Activated CD8-positive, alpha-beta memory T cell treated with anti-CD3 and anti-CD28 coated beads, Interleukin-2, amount 50 U/mL, for 1 hour (primary cell): ENCODE measurements at regions not wholly inside any gene's neighbourhood (a gene's known extent, or its start where the extent isn't known, plus 50 kb on each side); places are given as distances from the start of the nearest gene placed in this dataset.

Source experiments
- DNase-seq: peaks from one replicate; pipeline ENCODE4 v3.0.0-alpha.2; 2020; ENCODE audit errors: extremely low read depth

DNA sequence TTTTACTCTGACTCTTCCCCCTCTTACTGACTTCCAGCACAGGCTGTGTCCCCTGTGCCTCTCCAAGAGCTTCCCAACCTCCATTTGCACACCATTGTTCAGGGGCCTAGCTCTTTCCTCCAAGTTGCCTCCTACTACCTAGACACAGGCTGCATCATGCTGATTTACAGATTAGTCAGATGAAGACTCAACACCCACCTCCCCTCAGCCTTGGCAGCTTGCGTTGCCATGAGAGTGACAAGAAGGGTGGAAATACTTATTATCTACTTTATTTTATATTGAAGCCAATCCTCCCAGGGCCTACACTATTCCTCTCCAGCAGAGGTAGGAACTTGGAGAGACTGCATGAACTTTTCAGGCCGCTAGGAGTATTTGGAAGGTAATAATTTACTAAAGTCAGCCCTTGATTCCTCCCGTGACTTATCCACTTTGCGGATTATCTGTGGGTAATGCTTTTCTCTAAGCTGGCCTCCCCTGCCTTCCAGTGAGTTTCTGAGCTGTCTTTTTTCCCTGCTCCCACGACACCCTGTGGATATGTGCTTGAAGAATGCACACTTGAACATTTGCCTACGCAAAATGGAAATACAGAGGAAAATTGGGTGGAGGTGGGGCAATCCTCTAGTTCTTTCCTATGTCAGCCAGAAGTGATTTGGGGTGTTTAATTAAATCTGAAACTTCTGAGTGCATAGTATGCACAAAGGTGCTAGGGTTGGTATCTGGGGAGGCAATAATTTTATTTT, 74.1 kb upstream of the TMEM164 start:
- no peak for DNase-seq

DNA sequence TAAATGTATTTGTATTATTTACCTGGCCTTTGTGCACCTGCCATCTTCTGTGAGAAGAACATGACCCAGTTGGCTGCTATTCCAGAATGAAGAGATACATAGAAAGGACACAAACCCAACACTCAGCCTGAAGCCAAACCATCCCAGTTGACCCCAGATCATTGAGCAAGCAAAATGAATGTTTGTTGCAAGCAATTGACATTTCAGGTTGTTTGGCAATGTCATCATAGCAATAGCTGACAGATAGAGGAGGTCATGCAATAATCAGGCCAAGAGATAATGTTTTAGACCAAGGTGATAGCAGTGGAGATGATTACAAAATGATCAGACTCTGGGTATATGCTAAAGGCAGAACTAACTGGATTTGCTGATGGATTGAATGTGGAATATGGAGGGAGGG, 71.2 kb upstream of the TMEM164 start:
- no peak for DNase-seq

DNA sequence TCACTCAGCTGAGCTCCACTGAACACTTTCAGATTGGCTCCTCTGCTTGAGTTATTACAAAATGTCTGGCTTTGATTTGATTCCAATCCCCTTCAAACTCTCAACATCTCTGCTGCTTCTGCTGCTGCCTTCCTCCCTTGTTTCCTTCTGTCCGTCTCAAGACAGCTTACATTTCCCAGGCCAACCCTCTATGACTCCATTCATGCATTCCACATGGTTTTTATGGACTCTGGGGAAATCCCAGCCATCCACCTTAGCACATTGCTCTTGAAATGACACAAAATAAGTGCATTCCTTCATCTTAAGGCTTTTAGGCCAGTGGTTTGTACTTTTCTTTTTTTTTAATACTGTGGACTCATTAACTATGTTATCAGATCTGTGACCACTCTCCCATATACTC, 68.5 kb upstream of the TMEM164 start:
- no peak for DNase-seq

DNA sequence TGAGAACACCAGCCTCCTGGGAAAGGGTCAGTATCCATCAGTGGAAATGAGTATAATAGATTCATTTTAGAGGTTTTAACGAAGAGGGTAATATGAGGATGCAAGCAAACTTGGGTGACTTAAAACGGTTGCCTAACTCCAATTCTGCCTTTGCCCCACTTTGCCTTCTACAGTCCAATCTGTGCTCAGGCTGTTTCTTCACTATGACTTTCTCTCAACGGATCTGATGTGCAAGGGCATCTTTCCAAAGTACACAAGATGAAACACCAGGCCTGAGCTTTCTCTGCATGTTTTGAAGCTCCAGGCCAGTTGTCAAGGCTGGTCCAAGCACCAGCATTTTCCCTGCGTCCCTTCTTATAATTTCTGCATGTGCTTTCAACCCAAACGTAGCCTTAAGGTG, 68.0 kb upstream of the TMEM164 start:
- no peak for DNase-seq

DNA sequence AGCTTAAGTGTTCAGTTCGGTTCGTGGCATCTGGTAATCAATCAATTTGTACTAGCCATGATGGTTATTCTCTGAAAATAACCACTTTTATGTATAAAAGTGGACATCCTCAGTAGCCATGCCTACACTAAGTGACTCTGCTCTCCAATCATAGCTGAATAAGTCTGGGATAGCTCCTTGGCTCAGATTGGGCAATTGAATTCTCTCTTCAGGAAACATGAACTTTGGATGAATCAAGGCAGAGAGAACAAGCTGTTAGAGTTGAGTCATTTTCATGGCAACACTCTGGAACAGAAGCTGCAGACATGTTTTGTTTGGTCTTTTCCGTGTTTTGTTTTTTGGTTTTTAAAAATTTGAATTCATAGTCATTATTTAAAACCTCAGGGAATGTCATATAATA, 66.8 kb upstream of the TMEM164 start:
- DNase-seq = no peak

DNA sequence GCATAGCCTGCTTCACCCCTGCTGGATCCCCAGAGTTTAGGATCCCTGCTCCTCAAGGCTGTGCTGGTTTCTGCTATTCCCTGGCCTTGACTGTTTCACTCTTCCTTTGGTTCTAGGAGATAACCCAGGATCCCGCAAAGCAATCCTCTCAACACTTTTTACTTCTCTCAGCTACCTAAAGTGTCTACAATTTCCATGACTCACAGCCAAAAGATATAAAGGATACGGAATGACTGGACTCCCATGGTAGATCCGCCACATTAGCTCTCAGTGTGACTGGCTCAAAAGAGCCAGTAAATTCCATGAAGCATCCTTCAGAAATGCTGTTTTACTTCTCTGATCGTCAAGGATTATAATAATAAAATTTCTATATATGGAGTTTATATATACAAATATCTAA, 66.3 kb upstream of the TMEM164 start:
- DNase-seq = no peak

DNA sequence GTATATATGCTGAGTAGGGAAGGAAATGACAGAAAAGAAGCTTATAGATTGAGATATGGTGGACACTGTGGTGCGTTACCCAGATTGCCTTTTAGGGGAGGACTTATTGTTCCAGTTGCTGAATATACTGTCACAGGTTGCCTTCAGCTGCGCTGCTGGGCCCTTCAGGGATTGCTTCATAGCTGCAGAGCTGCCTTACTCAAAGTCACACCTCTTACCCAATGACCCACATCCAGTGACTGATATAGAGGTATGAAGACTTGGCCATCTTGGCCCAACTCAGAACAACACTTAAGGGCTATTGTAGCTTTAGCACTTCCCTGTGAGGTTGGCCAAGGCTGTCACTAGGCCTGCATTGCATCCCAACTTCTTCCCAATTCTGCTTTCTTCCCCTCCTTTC, 63.4 kb upstream of the TMEM164 start:
- no peak for DNase-seq

DNA sequence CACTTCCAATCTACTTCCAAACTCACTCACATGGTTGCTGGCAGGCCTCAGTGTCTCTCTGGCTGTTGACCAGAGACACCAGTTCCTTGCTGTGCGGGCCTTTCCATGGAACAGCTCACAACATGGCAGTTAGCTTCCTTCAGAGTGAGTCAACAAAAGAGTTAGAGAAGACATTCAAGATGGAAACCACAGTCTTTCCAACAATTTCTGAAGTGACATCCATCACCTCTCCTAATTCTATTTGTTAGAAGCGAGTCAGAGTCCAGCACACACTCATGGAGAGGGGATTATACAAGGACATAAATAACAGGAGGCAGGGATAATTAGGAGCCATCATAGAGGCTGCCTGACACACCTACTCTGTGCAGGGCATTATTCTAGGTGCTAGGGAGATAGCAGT, 62.5 kb upstream of the TMEM164 start:
- DNase-seq = no peak

DNA sequence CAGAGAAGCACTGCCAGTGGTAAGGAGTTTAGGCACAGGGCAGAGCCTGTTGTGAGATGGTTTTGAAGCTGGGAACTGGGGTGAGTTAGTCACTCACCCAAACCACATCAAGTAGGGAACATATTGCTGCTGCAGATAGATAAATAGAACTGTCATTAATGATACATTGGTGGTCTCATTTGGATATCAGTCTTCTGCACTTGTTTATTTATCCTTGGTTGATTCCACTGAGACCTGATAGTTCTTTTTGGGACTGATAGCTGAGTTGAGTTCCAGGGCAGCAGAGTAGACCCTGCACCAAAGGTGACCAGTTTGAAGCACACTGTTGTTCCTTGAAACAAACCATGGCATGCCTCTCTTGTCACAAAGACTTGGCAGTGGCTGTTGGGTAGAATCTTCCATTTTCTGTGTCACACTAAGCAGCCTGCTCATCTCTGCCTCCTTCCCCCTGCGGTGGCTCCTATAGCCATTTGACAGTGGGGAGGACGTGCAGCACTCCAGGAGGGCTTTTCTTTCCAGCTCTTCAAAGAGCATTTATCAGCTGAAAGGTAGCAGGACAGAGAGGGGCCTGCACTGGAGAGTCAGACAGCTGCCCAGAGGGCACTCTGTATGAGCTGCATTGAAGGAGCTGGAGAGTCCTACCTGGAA, 59.7 kb upstream of the TMEM164 start:
- no peak for DNase-seq

DNA sequence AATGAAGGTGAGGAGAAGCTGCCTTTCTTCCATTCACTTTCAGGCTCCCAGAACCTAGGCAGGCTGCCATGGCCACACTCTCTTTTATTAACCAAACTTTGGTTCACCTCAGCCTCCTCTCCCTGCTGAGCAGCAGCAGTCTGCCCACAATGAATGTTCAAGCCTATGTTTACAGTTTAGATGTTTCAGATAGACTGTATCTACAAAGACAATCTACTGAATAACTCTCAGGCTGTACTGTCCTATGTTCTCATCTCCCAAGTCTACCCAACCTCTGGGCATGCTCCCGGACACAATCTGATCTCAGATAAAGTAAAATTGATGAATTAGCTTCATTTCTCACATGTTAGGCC, 59.2 kb upstream of the TMEM164 start:
- DNase-seq = no peak

DNA sequence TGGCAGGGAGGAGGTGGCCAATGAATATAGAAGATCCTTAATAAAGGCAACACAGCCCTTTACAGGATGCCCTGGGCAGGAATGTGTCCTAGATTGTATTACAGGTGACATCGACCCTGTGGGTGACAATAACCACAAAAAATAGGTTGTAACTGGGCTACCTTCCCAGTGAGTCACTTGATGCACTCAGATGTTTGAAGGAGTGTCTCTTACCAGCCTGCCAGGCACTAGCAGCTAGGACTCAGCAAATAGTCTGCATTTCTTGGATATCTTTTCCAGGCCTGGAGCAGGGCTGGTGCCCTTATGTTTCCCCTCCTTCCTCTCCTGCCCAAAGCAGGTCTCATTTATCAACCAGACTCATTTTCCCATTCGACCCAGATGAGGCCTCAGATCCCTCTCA, 50.9 kb upstream of the TMEM164 start:
- no peak for DNase-seq

DNA sequence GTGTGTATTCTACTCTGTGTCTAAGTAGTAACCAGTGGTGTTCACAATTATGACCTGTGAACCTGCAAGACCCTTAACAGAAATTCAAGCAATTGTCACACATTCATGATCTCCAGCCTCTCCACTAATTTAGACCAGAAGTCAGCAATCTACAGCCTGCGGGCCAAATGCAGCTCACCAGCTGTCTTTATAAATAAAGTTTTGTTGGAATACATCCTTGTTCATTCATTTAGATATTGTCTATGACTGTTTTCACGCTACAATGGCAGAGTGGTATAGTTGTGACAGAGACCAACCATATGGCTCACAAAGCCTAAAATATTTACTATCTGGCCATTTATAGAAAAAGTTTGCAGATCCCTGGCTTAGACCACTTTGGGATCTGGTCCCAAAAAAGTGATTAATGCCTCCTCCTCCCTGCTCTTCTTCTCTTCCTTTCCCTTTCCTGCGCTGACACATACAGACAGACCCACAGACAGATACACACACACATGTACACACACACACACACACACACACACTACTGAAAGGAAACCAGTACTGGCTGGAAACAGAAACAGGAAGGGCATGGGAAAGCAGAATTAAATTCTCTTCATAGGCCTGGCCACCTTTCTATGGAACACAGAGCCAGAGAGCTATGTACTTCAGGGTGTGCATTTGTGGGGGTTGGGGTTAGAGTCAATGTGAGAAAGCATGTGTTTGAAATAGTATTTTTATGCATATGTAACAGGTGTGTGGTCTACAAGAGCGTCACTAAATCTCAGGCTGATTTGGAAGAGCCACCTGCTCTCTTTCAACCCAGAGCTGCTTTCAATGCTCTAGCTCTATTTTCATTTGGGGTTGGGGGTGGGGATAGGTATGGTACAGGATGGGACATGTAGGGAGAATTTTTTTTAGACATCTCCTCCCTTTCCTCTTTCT, 49.7 kb upstream of the TMEM164 start:
- DNase-seq = no peak
